ENCODE measurements at regions not wholly inside any gene's neighbourhood (a gene's known extent, or its start where the extent isn't known, plus 50 kb on each side); places are given as distances from the start of the nearest gene placed in this dataset.

DNA sequence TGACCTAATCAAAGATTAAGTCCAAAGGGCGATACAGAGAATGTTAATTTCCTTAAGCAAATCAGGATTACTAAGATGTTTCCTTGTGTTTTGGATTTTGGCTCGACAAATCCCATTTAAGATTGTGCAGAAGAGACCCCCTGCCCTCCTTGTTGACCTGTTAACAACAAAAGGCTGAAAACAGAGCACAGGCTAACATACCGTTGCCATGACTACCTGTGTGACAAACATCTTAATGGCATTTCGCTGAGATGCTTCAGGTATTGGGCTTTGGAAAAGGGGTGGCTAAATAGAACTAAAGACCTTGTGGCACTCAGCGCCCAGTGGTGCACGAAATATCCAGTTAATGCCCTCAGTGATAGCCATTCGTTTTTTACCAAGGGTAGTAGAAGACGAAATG lies 1532.3 kb upstream of the TMEM132C start:
- TF ChIP-seq, protein P1, sequence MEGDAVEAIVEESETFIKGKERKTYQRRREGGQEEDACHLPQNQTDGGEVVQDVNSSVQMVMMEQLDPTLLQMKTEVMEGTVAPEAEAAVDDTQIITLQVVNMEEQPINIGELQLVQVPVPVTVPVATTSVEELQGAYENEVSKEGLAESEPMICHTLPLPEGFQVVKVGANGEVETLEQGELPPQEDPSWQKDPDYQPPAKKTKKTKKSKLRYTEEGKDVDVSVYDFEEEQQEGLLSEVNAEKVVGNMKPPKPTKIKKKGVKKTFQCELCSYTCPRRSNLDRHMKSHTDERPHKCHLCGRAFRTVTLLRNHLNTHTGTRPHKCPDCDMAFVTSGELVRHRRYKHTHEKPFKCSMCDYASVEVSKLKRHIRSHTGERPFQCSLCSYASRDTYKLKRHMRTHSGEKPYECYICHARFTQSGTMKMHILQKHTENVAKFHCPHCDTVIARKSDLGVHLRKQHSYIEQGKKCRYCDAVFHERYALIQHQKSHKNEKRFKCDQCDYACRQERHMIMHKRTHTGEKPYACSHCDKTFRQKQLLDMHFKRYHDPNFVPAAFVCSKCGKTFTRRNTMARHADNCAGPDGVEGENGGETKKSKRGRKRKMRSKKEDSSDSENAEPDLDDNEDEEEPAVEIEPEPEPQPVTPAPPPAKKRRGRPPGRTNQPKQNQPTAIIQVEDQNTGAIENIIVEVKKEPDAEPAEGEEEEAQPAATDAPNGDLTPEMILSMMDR (IDR thresholded peaks at IDR 0.05): no peak
- TF ChIP-seq POLR2A (IDR thresholded peaks at IDR 0.05): no peak
